Lung (tissue), 11 donors: ENCODE measurements at regions not wholly inside any gene's neighbourhood (a gene's known extent, or its start where the extent isn't known, plus 50 kb on each side); places are given as distances from the start of the nearest gene placed in this dataset.

ENCODE experiments used
- ATAC-seq: fragments of 200-7000 bp; cut with Tn5 transposase; one replicate; pipeline ENCODE4 v1.9.1; 2020; ENCODE audit warnings: moderate number of reproducible peaks; ENCODE audit not compliant: insufficient read depth, low FRiP score
- DNase-seq, 3 donors: peaks; one replicate each; pipeline ENCODE4 v3.0.0-alpha.2; 2013 to 2017
- H3K27ac ChIP-seq, 2 donors: one replicate each; pipeline ENCODE4 v1.5.1; 2013; ENCODE audit warnings: mild to moderate bottlenecking in 2 of 2, moderate library complexity in 2 of 2, control low read depth in 1 of 2, inconsistent platforms in 1 of 2, low read depth in 1 of 2, low read length in 1 of 2
- H3K27me3 ChIP-seq, 3 donors: one replicate each; pipeline ENCODE4 v1.5.1; 2013; ENCODE audit warnings: low read length in 2 of 3; ENCODE audit not compliant: control insufficient read depth in 3 of 3, insufficient read depth in 3 of 3
- H3K36me3 ChIP-seq, 4 donors: one replicate each; pipeline ENCODE4 v1.5.1; 2013; ENCODE audit warnings: low read length in 4 of 4, mild to moderate bottlenecking in 1 of 4, moderate library complexity in 1 of 4; ENCODE audit not compliant: control insufficient read depth in 4 of 4, insufficient read depth in 4 of 4
- H3K4me1 ChIP-seq, 5 donors: one replicate each; pipeline ENCODE4 v1.5.1; 2013; ENCODE audit warnings: low read length in 5 of 5, mild to moderate bottlenecking in 2 of 5, moderate library complexity in 1 of 5; ENCODE audit not compliant: control insufficient read depth in 5 of 5, insufficient read depth in 5 of 5
- H3K4me3 ChIP-seq: one replicate; pipeline ENCODE4 v1.5.1; 2013; ENCODE audit warnings: mild to moderate bottlenecking, control low read depth, moderate library complexity
- H3K9ac ChIP-seq, 2 donors: one replicate each; pipeline ENCODE4 v1.5.1; 2013; ENCODE audit warnings: low read length in 2 of 2, control low read depth in 1 of 2; ENCODE audit not compliant: insufficient read depth in 1 of 2
- H3K9me3 ChIP-seq, 4 donors: one replicate each; pipeline ENCODE4 v1.5.1; 2013; ENCODE audit warnings: low read length in 3 of 4, mild to moderate bottlenecking in 1 of 4, moderate library complexity in 1 of 4; ENCODE audit not compliant: control insufficient read depth in 4 of 4, insufficient read depth in 3 of 4
- CTCF ChIP-seq: IDR thresholded peaks from 2 replicates; pipeline ENCODE4 v1.5.1; 2012; ENCODE audit warnings: mild to moderate bottlenecking; ENCODE audit errors: control extremely low read depth, extremely low read depth
- WGBS, 2 donors: extraction: QIAGEN DNeasy Blood & Tissue Kit; methylation state at CpG; one replicate each; pipeline ENCODE4 v1.1.7; 2013; 5-methylcytosine and 5-hydroxymethylcytosine counted together
- donor health status: control.
- donor health status: control.
- donor health status: Bipolar disorder and iron deficiency.
- donor health status: healthy.
- donor health status: DM: yes; HTN: yes; CAD: no.

DNA sequence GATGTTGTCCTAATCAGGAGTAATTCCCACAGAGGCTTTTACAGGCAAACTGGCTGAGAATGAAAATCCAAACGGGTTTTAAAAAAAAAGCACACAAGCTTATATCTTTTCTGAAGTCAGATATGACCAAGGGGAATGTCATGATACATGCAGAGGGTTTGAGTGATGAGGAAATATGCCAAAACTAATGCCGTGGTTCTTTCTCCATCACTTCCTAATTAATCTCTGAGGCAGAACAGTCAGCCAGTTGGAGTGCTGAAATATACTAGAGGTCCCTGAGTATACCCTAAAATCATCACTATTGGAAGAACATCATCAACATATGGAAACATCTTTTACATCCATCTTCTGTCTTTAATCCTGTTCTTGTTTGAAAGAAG is 160.8 kb upstream of the FAR2 start:
- Histone ChIP-seq H3K4me3 (no peak overlapping the region), H3K36me3 (no peaks in the 10 kb centered on the region), H3K27me3 (no peaks in the 10 kb centered on the region), H3K4me1 (no peaks in the 10 kb centered on the region), H3K9me3 (no peaks in the 10 kb centered on the region), H3K9ac (no peak overlapping the region), H3K27ac (no peak overlapping the region)
- TF ChIP-seq CTCF, result no peak
- ATAC-seq (no peak), DNase-seq (no peak)
- 33 to 44% methylated on average over 2 of the region's 2 CpGs for WGBS, 2 donors

DNA sequence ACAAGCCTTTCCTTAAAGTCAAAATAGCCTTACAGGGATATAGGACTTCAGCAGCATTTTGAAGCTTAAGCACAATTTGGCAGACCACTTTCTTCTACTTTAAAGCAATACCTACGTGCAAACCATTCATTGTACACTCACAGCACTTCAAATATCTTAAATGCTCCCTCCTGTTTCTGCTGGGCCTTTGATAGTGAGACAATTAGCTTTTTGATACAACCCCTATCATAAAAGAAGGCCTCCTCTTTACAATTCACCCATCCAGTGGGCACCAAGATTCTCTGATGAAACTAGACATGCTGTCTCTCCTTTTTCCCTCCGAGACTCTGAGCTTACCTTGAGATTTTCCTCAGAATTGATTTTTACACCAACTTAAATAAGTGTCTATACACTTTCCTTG is 157.5 kb upstream of the FAR2 start:
- Histone ChIP-seq H3K27ac (no peak overlapping the region), H3K9ac (no peak overlapping the region), H3K4me1 (peaks cover 0 to 7% (median 0%) of the 10 kb centered on the region in 5 donors), H3K27me3 (no peaks in the 10 kb centered on the region), H3K4me3 (no peak overlapping the region), H3K9me3 (no peaks in the 10 kb centered on the region), H3K36me3 (no peaks in the 10 kb centered on the region)
- no peak for TF ChIP-seq CTCF
- ATAC-seq, result no peak
- 82 to 88% methylated on average over 2 of the region's 2 CpGs for WGBS, 2 donors
- no peak for DNase-seq

GRCh38 chr12:28993720-28994119 is 155.4 kb upstream of the FAR2 start:
- Histone ChIP-seq H3K4me3 (no peak overlapping the region), H3K27ac (no peak overlapping the region), H3K9ac (no peak overlapping the region), H3K27me3 (no peaks in the 10 kb centered on the region), H3K9me3 (no peaks in the 10 kb centered on the region), H3K4me1 (peaks cover 0 to 7% (median 0%) of the 10 kb centered on the region in 5 donors), H3K36me3 (no peaks in the 10 kb centered on the region)
- ATAC-seq (no peak), DNase-seq (no peak)
- WGBS, 2 donors, result 77 to 81% methylated on average over 5 of the region's 5 CpGs
- TF ChIP-seq CTCF, result no peak

DNA sequence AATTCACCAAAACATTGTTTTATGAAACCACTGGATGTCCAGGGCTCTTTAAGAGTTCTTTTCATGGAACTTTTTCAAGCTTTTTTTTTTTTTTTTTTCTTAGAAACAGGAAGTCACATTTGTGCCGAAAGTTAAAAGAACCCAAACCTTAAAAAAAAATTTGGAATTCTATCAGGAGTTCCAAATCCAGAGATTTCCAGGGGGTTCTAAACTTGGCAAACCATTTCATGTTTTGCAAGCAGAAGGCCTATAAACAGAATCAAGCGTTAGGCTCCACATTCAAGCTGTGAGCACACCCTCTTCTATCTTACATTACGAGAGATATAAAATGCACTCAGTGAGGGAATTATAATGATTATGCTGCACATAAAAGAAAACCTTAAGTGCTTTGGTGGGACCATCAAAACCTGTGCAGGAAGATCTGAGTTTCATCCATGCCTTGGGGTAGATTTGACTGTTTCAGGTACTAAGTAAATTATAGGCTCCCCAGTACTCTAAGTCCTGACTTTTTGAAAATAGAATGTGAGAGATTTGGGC is 154.8 kb upstream of the FAR2 start:
- no peak for TF ChIP-seq CTCF
- no peaks in the 10 kb centered on the region for H3K27me3 ChIP-seq
- WGBS, 2 donors, result 69 to 70% methylated on average over 3 of the region's 3 CpGs
- H3K36me3 ChIP-seq, result no peaks in the 10 kb centered on the region
- no peak overlapping the region for H3K4me3 ChIP-seq
- H3K9ac ChIP-seq, result no peak overlapping the region
- peak; percentile 16 to 88 (median 77) for DNase-seq
- H3K27ac ChIP-seq, result no peak overlapping the region
- no peaks in the 10 kb centered on the region for H3K9me3 ChIP-seq
- no peak for ATAC-seq
- H3K4me1 ChIP-seq, result peaks cover 0 to 7% (median 0%) of the 10 kb centered on the region in 5 donors
